IMR-90 (cell line): ENCODE measurements at regions not wholly inside any gene's neighbourhood (a gene's known extent, or its start where the extent isn't known, plus 50 kb on each side); places are given as distances from the start of the nearest gene placed in this dataset.

Experiments used
- ATAC-seq: fragments of 200-7000 bp; cut with Tn5 transposase; 2 replicates; pipeline ENCODE4 v1.9.1; 2020; ENCODE audit warnings: low read depth, mild to moderate bottlenecking, moderate library complexity
- BruUV-seq: library from RNA; stranded (reverse); fragments of 400-500 nt; replicated peaks from 2 replicates; lab custom pipeline; 2021; lab: Mats Ljungman, UMichigan
- CTCF ChIA-PET: fragments of 300-600 bp; formaldehyde crosslinking; extraction: SDS; loops from one replicate; lab custom pipeline; 2021; ENCODE audit warnings: antibody characterized with exemption; lab: Yijun Ruan, JAX
- POLR2A ChIA-PET: fragments of 300-600 bp; sonication (Branson Sonifier 250); formaldehyde crosslinking; loops from one replicate; lab custom pipeline; 2022; ENCODE audit warnings: antibody characterized with exemption; ENCODE audit not compliant: unreplicated experiment; lab: Charles Lee
- DNase-seq: peaks from one replicate; pipeline ENCODE4 v3.0.0; 2013
- H2AFZ ChIP-seq: replicated peaks from 2 replicates; pipeline ENCODE3; 2013; ENCODE audit warnings: low read length, mild to moderate bottlenecking; ENCODE audit not compliant: poor library complexity
- H2AK5ac ChIP-seq: 2 replicates; pipeline ENCODE4 v1.6.1; 2013; ENCODE audit warnings: low read depth, low read length, inconsistent platforms
- H2AK9ac ChIP-seq: replicated peaks from 2 replicates; pipeline ENCODE3; 2013; ENCODE audit warnings: mild to moderate bottlenecking, low read depth, low read length, moderate library complexity; ENCODE audit not compliant: poor library complexity
- H2BK120ac ChIP-seq: 2 replicates; pipeline ENCODE4 v1.6.1; 2013; ENCODE audit warnings: low read depth, low read length, inconsistent platforms
- H2BK15ac ChIP-seq: 3 replicates; pipeline ENCODE4 v1.6.1; 2013; ENCODE audit warnings: low read depth, low read length, inconsistent platforms
- H2BK20ac ChIP-seq: 2 replicates; pipeline ENCODE4 v1.6.1; 2013; ENCODE audit warnings: low read depth, mild to moderate bottlenecking, inconsistent platforms, low read length, moderate library complexity
- H2BK5ac ChIP-seq: 2 replicates; pipeline ENCODE4 v1.6.1; 2013; ENCODE audit warnings: mild to moderate bottlenecking, low read depth, low read length, inconsistent platforms; ENCODE audit not compliant: poor library complexity, severe bottlenecking
- H3K14ac ChIP-seq: replicated peaks from 2 replicates; pipeline ENCODE4 v1.6.1; 2013; ENCODE audit warnings: low read depth, low read length, inconsistent platforms
- H3K18ac ChIP-seq: 2 replicates; pipeline ENCODE4 v1.6.1; 2013; ENCODE audit warnings: low read depth, low read length, control low read depth
- H3K23ac ChIP-seq: 2 replicates; pipeline ENCODE4 v1.6.1; 2013; ENCODE audit warnings: low read depth, low read length, inconsistent platforms
- H3K27ac ChIP-seq: 2 replicates; pipeline ENCODE4 v1.5.1; 2013; ENCODE audit warnings: mild to moderate bottlenecking, control low read depth, low read length; ENCODE audit not compliant: insufficient read depth
- H3K27me3 ChIP-seq: 2 replicates; pipeline ENCODE4 v1.6.1; 2013; ENCODE audit warnings: low read length; ENCODE audit not compliant: control insufficient read depth, insufficient read depth
- H3K36me3 ChIP-seq: 2 replicates; pipeline ENCODE4 v1.6.1; 2013; ENCODE audit warnings: low read length, mixed read lengths; ENCODE audit not compliant: control insufficient read depth, insufficient read depth
- H3K4ac ChIP-seq: 2 replicates; pipeline ENCODE4 v1.6.1; 2013; ENCODE audit warnings: low read depth, low read length, inconsistent platforms
- H3K4me1 ChIP-seq: 2 replicates; pipeline ENCODE4 v1.6.1; 2013; ENCODE audit warnings: low read length, mixed read lengths; ENCODE audit not compliant: control insufficient read depth, insufficient read depth
- H3K4me2 ChIP-seq: 2 replicates; pipeline ENCODE4 v1.6.1; 2013; ENCODE audit warnings: low read depth, mild to moderate bottlenecking, control low read depth, low read length, moderate library complexity
- H3K4me3 ChIP-seq: 2 replicates; pipeline ENCODE4 v1.5.1; 2013; ENCODE audit warnings: low read depth, mild to moderate bottlenecking, control low read depth, low read length, moderate library complexity; ENCODE audit not compliant: insufficient read depth
- H3K56ac ChIP-seq: 2 replicates; pipeline ENCODE4 v1.6.1; 2013; ENCODE audit warnings: low read length, inconsistent platforms; ENCODE audit not compliant: insufficient read depth; ENCODE audit errors: extremely low read depth
- H3K79me1 ChIP-seq, 2 experiments: 2 replicates each; pipeline ENCODE4 v1.6.1; 2013; ENCODE audit warnings: low read length in 2 of 2, inconsistent platforms in 1 of 2, low read depth in 1 of 2
- H3K9ac ChIP-seq: 2 replicates; pipeline ENCODE4 v1.6.1; 2013; ENCODE audit warnings: low read depth, low read length, control low read depth
- H3K9me1 ChIP-seq: 2 replicates; pipeline ENCODE4 v1.6.1; 2013; ENCODE audit warnings: low read length, inconsistent platforms; ENCODE audit not compliant: insufficient read depth
- H3K9me3 ChIP-seq: 2 replicates; pipeline ENCODE4 v1.6.1; 2013; ENCODE audit warnings: low read length; ENCODE audit not compliant: control insufficient read depth, insufficient read depth
- H4K20me1 ChIP-seq: 2 replicates; pipeline ENCODE4 v1.6.1; 2013; ENCODE audit warnings: low read length, inconsistent platforms; ENCODE audit not compliant: insufficient read depth
- H4K5ac ChIP-seq: 2 replicates; pipeline ENCODE4 v1.6.1; 2013; ENCODE audit warnings: mild to moderate bottlenecking, low read depth, low read length, control low read depth
- H4K8ac ChIP-seq, 2 experiments: 2 replicates each; pipeline ENCODE4 v1.6.1; 2013; ENCODE audit warnings: low read depth in 2 of 2, low read length in 2 of 2, control low read depth in 1 of 2, inconsistent platforms in 1 of 2
- H4K91ac ChIP-seq: 2 replicates; pipeline ENCODE4 v1.6.1; 2013; ENCODE audit warnings: low read depth, low read length, inconsistent platforms; ENCODE audit not compliant: insufficient read depth
- BHLHE40 ChIP-seq: fragments of 150-350 bp; IDR thresholded peaks from 2 replicates; pipeline ENCODE4 v1.6.1; 2016; ENCODE audit warnings: mild to moderate bottlenecking, low read depth, low read length
- CEBPB ChIP-seq: IDR thresholded peaks from 2 replicates; pipeline ENCODE4 v1.6.1; 2012; ENCODE audit warnings: low read depth, low read length, improper control_type of control experiment
- CHD1 ChIP-seq: IDR thresholded peaks from 2 replicates; pipeline ENCODE4 v1.6.1; 2012; ENCODE audit warnings: low read depth, low read length, improper control_type of control experiment
- MXI1 ChIP-seq: IDR thresholded peaks from 2 replicates; pipeline ENCODE4 v1.6.1; 2012; ENCODE audit warnings: low read depth, mild to moderate bottlenecking, low read length, moderate library complexity, borderline replicate concordance
- NFE2L2 ChIP-seq: fragments of 150-350 bp; IDR thresholded peaks from 2 replicates; pipeline ENCODE4 v1.6.1; 2016; ENCODE audit warnings: low read depth, mild to moderate bottlenecking, low read length
- POLR2A ChIP-seq: IDR thresholded peaks from 2 replicates; pipeline ENCODE4 v1.6.1; 2012; ENCODE audit warnings: mild to moderate bottlenecking, low read depth, low read length
- RAD21 ChIP-seq: IDR thresholded peaks from 2 replicates; pipeline ENCODE4 v1.6.1; 2012; ENCODE audit warnings: low read length, improper control_type of control experiment
- RCOR1 ChIP-seq: IDR thresholded peaks from 2 replicates; pipeline ENCODE4 v1.6.1; 2012; ENCODE audit warnings: mild to moderate bottlenecking, low read length, improper control_type of control experiment; ENCODE audit not compliant: insufficient replicate concordance
- USF2 ChIP-seq: fragments of 150-350 bp; IDR thresholded peaks from 2 replicates; pipeline ENCODE4 v1.6.1; 2017; ENCODE audit warnings: mild to moderate bottlenecking, antibody characterized with exemption, low read length, low read depth
- WGBS, 2 experiments: methylation state at CpG; one replicate each; pipeline versions ENCODE4 v1.1.5 to v1.1.7; 2013; ENCODE audit warnings: missing lambda C conversion rate in 2 of 2; ENCODE audit not compliant: insufficient read length in 1 of 2; ENCODE audit errors: extremely low coverage in 2 of 2; 5-methylcytosine and 5-hydroxymethylcytosine counted together
- dilution Hi-C: fragments of 300-500 bp; cut with HindIII; formaldehyde crosslinking; loops from one replicate; pipeline ENCODE4 v1.14.3; 2018; ENCODE audit warnings: low sequenced_read_pairs; ENCODE audit not compliant: unreplicated experiment
- in situ Hi-C: fragments of 300-500 bp; cut with MboI; formaldehyde crosslinking; loops from 3 replicates; pipeline ENCODE4 v1.14.3; 2019; ENCODE audit warnings: low sequenced_read_pairs, inconsistent platforms, mixed read lengths
- intact Hi-C: fragments of 100-400 bp; cut with micrococcal nuclease; formaldehyde crosslinking; loops from 2 replicates; pipeline ENCODE4 v1.10.0; 2022

- Histone ChIP-seq H3K9me3 (no peaks in the 10 kb centered on the region), H3K9me1 (no peaks in the 10 kb centered on the region)
Measured at GRCh38 chr5:30908356-30908755, 285.1 kb upstream of the CDH6 start.

More at GRCh38 chr5:30908356-30908755, 285.1 kb upstream of the CDH6 start:
- Histone ChIP-seq H3K14ac (no peak overlapping the region), H2BK15ac (no peak overlapping the region), H2BK120ac (no peak overlapping the region), H2AK9ac (no peak overlapping the region), H4K91ac (no peak overlapping the region), H3K4me2 (no peak overlapping the region), H2BK5ac (no peak overlapping the region), H3K9ac (no peak overlapping the region), H3K56ac (no peak overlapping the region), H2BK20ac (no peak overlapping the region), H2AK5ac (no peak overlapping the region), H3K36me3 (no peaks in the 10 kb centered on the region), H3K27ac (no peak overlapping the region), H3K4me3 (no peak overlapping the region), H2AFZ (no peak overlapping the region), H4K8ac (no peak overlapping the region), H3K4me1 (no peaks in the 10 kb centered on the region), H3K23ac (no peak overlapping the region), H3K4ac (no peak overlapping the region), H3K79me1 (no peaks in the 10 kb centered on the region), H4K20me1 (no peaks in the 10 kb centered on the region), H4K5ac (no peak overlapping the region), H3K18ac (no peak overlapping the region), H3K27me3 (no peaks in the 10 kb centered on the region)
- ChIA-PET CTCF (interaction anchor here (0.7 kb wide), 1 partner anchor 278 kb away, joined by 3 read pairs; no protein-coding TSS in a partner anchor), POLR2A (no interaction called here)
- in situ Hi-C loops (no loop called here), intact Hi-C loops (no loop called here), dilution Hi-C loops (no loop called here)
- BruUV-seq = no TSS peak
- TF ChIP-seq BHLHE40 (no peak), RAD21 (no peak), MXI1 (no peak), POLR2A (no peak), NFE2L2 (no peak), CEBPB (no peak), USF2 (no peak), RCOR1 (no peak), CHD1 (no peak)
- WGBS, 2 experiments = no CpG with 5 or more reads among the region's 3 CpGs
- DNase-seq (no peak), ATAC-seq (no peak)
